Brain microvascular endothelial cell (primary cell): ENCODE measurements at regions not wholly inside any gene's neighbourhood (a gene's known extent, or its start where the extent isn't known, plus 50 kb on each side); places are given as distances from the start of the nearest gene placed in this dataset.

ENCODE experiments used
- DNase-seq: peaks from one replicate; pipeline ENCODE4 v3.0.0-alpha.2; 2020
- H3K27ac ChIP-seq: fragments of 250-450 bp; sonication (Bioruptor Pico); 2 replicates; pipeline ENCODE4 v1.5.1; 2020; ENCODE audit warnings: mild to moderate bottlenecking, moderate library complexity
- H3K27me3 ChIP-seq: fragments of 250-450 bp; sonication (Bioruptor Pico); replicated peaks from 2 replicates; pipeline ENCODE4 v1.5.1; 2020; ENCODE audit warnings: mild to moderate bottlenecking
- H3K36me3 ChIP-seq: fragments of 250-450 bp; sonication (Bioruptor Pico); replicated peaks from 2 replicates; pipeline ENCODE4 v1.5.1; 2020; ENCODE audit warnings: mild to moderate bottlenecking
- H3K4me3 ChIP-seq: 2 replicates; pipeline ENCODE4 v1.5.1; 2011; ENCODE audit warnings: low read depth, mild to moderate bottlenecking, control low read depth, low read length, moderate library complexity
- in situ Hi-C: cut with HindIII; loops from 2 replicates; pipeline ENCODE4 v1.10.0; 2017; ENCODE audit warnings: low sequenced_read_pairs, low pct_ligation_motif_present
- TF ChIP-seq, protein P1 (sequence below): IDR thresholded peaks from 2 replicates; pipeline ENCODE4 v1.5.1; 2011; ENCODE audit warnings: low read depth, mild to moderate bottlenecking, moderate library complexity, low read length, control low read depth, inconsistent platforms; ENCODE audit errors: missing control alignments

- Histone ChIP-seq H3K4me3 (no peak overlapping the region), H3K36me3 (no peaks in the 10 kb centered on the region), H3K27me3 (no peaks in the 10 kb centered on the region), H3K27ac (no peak overlapping the region)
- in situ Hi-C loops = no loop called here
- TF ChIP-seq, protein P1, sequence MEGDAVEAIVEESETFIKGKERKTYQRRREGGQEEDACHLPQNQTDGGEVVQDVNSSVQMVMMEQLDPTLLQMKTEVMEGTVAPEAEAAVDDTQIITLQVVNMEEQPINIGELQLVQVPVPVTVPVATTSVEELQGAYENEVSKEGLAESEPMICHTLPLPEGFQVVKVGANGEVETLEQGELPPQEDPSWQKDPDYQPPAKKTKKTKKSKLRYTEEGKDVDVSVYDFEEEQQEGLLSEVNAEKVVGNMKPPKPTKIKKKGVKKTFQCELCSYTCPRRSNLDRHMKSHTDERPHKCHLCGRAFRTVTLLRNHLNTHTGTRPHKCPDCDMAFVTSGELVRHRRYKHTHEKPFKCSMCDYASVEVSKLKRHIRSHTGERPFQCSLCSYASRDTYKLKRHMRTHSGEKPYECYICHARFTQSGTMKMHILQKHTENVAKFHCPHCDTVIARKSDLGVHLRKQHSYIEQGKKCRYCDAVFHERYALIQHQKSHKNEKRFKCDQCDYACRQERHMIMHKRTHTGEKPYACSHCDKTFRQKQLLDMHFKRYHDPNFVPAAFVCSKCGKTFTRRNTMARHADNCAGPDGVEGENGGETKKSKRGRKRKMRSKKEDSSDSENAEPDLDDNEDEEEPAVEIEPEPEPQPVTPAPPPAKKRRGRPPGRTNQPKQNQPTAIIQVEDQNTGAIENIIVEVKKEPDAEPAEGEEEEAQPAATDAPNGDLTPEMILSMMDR = no peak
- DNase-seq = no peak
These were observed 133.3 kb upstream of the ADRA1B start for GRCh38 chr5:159782995-159783300.

- TF ChIP-seq, protein P1 = no peak
- H3K27me3 ChIP-seq = no peaks in the 10 kb centered on the region
- H3K36me3 ChIP-seq = no peaks in the 10 kb centered on the region
- no peak overlapping the region for H3K27ac ChIP-seq
- DNase-seq = no peak
- in situ Hi-C loops = no loop called here
- no peak overlapping the region for H3K4me3 ChIP-seq
These were observed 132.5 kb upstream of the ADRA1B start for GRCh38 chr5:159783726-159784247.

- in situ Hi-C loops = no loop called here
- Histone ChIP-seq H3K4me3 (no peak overlapping the region), H3K27ac (no peak overlapping the region), H3K36me3 (no peaks in the 10 kb centered on the region), H3K27me3 (no peaks in the 10 kb centered on the region)
- TF ChIP-seq, protein P1 = no peak
- DNase-seq = no peak
These were observed 131.3 kb upstream of the ADRA1B start for GRCh38 chr5:159784993-159785392.

GRCh38 chr5:159785656-159786055 lies 130.6 kb upstream of the ADRA1B start:
- in situ Hi-C loops = no loop called here
- Histone ChIP-seq H3K27ac (no peak overlapping the region), H3K27me3 (no peaks in the 10 kb centered on the region), H3K4me3 (no peak overlapping the region), H3K36me3 (no peaks in the 10 kb centered on the region)
- no peak for DNase-seq
- TF ChIP-seq, protein P1 = no peak

DNA sequence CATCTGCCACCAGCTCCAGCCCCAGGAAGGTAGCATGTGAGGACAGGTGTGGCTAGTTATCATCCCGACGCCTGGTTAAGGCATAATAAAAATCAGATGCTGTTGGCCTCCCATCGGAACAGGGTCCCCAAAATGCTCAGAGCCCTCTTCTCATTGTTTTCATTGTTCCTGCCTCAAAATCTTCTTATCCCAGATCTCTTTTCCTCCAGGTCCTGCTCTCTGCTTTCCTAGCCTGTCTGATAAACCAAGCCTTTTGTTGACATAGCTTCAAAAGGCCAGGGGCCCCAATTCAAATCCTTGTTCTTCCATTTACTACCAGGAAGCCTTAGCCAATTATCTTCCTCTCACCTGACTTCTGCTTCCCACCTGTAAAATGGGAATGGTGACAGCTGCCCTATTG lies 130.1 kb upstream of the ADRA1B start:
- TF ChIP-seq, protein P1 = no peak
- Histone ChIP-seq H3K36me3 (no peaks in the 10 kb centered on the region), H3K27ac (no peak overlapping the region), H3K4me3 (no peak overlapping the region), H3K27me3 (no peaks in the 10 kb centered on the region)
- no peak for DNase-seq
- in situ Hi-C loops = no loop called here

- no peak overlapping the region for H3K4me3 ChIP-seq
- no peak overlapping the region for H3K27ac ChIP-seq
- in situ Hi-C loops = no loop called here
- TF ChIP-seq, protein P1 = no peak
- no peaks in the 10 kb centered on the region for H3K27me3 ChIP-seq
- H3K36me3 ChIP-seq = no peaks in the 10 kb centered on the region
- peak; percentile 25 for DNase-seq
These were observed 129.2 kb upstream of the ADRA1B start for GRCh38 chr5:159786901-159787691.
